T-helper 2 cell (primary cell): ENCODE measurements at regions not wholly inside any gene's neighbourhood (a gene's known extent, or its start where the extent isn't known, plus 50 kb on each side); places are given as distances from the start of the nearest gene placed in this dataset.

ENCODE experiments used
- DNase-seq, 5 experiments: peaks; one replicate each; pipeline versions ENCODE4 v3.0.0 to v3.0.0-alpha.2; 2012 to 2022

- DNase-seq = no peak
Observed at GRCh38 chr14:36245223-36245622, 68.7 kb upstream of the PTCSC3 start.

DNA sequence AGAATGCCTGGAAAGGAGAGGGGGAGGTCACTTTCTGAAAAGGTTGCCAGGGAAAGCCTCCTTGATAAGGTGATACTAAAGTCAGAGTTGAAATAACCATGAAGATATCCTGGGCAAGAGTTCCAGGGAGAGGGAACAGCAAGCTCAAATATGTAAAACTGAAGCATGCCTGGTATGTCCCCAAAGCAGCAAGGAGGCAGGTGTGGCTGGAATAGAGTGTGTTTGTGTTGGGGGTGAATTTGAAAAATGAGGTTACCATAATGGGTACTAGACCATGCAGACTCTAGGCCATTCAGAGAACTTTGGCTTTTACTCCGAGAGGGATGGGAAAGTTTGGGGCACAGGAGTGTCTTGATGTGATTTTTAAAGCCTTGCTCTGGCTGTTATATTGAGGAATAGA, 66.7 kb upstream of the PTCSC3 start:
- DNase-seq = no peak

GRCh38 chr14:36241183-36241582, 64.7 kb upstream of the PTCSC3 start:
- no peak for DNase-seq

DNA sequence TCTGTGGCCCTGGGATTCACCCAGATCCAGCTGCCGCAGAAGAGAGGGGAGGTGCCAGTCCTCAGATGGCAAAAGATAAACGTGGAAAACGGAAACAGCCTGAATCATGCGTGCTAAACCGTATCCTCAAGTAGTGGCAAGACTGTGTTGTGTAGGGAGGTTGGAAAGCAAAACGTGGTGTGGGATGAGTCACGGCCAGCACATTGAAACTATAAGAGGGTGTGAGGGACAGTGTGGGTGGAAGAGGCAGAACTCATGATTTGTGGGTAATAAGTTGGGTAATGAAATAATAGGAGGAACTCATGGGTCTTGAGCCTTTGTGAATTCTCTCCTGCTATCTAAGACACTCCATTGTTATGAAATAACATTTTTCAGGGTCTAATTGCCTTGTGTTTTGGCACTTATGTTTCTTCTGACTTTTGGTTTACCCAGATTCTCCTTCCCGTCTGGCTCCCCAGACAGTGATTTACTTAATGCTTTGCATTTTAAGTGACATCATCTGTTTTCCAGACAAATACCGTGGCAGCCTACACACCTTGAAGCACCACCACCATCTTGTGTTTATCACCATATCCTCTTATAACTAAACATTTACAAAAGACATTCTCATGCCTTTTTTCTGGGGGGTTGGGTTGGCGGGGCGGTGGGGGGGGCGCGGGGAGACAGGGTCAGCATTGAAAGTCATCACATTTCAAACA, 62.3 kb upstream of the PTCSC3 start:
- DNase-seq = no peak

DNA sequence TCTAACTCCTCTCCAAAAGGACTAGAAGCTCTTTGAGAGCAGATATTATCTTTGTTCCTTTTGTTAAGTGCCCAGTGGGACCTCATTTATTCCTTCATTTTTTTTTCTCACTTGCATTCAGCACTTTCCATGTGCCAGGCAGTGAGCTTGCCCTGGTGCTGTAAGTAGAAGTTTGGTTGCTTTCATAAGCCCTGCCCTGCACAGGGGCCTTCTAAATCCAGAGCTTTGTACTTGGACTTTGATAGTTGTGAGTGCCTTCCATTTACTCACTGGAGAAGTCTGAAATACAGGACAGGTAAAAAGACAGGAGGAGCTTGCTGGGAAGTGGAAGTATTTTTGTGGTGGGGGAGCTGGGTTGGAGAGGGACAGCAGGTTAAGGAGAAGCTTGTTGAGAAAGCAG, 56.7 kb upstream of the PTCSC3 start:
- DNase-seq = no peak

GRCh38 chr14:36229262-36229661, 52.7 kb upstream of the PTCSC3 start:
- no peak for DNase-seq

DNA sequence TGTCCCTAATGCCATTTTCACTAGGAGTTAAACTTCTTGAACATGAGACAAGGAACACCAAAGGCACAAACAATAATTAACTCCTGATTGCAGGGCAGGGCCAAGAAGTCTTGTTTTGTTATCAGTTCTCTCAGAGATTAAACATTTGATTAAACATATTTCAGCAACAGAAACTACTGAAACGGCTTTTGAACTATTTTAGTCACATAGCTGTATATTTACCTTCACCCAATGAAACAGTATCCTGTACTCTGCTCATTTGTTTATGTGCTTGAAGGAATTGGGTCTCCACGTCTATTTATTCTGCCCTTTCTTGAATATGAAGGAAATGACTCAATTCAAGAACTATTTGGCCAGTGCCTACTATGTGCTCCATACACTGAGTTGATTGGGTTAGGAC, 51.3 kb upstream of the PTCSC3 start:
- peak in 1 of 5 experiments; percentile 5 for DNase-seq

- no peak for DNase-seq
Observed at GRCh38 chr14:36227344-36227743, 50.8 kb upstream of the PTCSC3 start.
